GM12864 (cell line): ENCODE measurements at regions not wholly inside any gene's neighbourhood (a gene's known extent, or its start where the extent isn't known, plus 50 kb on each side); places are given as distances from the start of the nearest gene placed in this dataset.

Experiments used
- DNase-seq: peaks from one replicate; pipeline ENCODE4 v3.0.0-alpha.2; 2011; ENCODE audit warnings: low read depth
- H3K4me3 ChIP-seq: 2 replicates; pipeline ENCODE4 v1.5.1; 2011; ENCODE audit warnings: mild to moderate bottlenecking, low read depth, low read length, control low read depth
- CTCF ChIP-seq: IDR thresholded peaks from 2 replicates; pipeline ENCODE4 v1.5.1; 2011; ENCODE audit warnings: low read depth, mild to moderate bottlenecking, moderate library complexity, low read length, control low read depth, inconsistent platforms; ENCODE audit errors: missing control alignments

- TF ChIP-seq CTCF: no peak
Observed at GRCh38 chr15:69557020-69557706, 104.5 kb downstream of the RPLP1 start.

GRCh38 chr15:69557707-69558409 lies 105.2 kb downstream of the RPLP1 start:
- DNase-seq: no peak
- no peak overlapping the region for H3K4me3 ChIP-seq
- no peak for TF ChIP-seq CTCF

More at GRCh38 chr15:69557020-69557706, 104.5 kb downstream of the RPLP1 start:
- no peak overlapping the region for H3K4me3 ChIP-seq
- no peak for DNase-seq

GRCh38 chr15:69559440-69560190 lies 107.0 kb downstream of the RPLP1 start:
- no peak for DNase-seq
- no peak overlapping the region for H3K4me3 ChIP-seq
- no peak for TF ChIP-seq CTCF

- TF ChIP-seq CTCF: no peak
- no peak for DNase-seq
- no peak overlapping the region for H3K4me3 ChIP-seq
Observed at GRCh38 chr15:69561071-69561784, 108.6 kb downstream of the RPLP1 start.

- no peak for DNase-seq
- TF ChIP-seq CTCF: no peak
- H3K4me3 ChIP-seq: no peak overlapping the region
Observed at GRCh38 chr15:69562116-69562515, 109.5 kb downstream of the RPLP1 start.

- no peak overlapping the region for H3K4me3 ChIP-seq
- TF ChIP-seq CTCF: no peak
- DNase-seq: no peak
Observed at GRCh38 chr15:69562564-69562963, 109.9 kb downstream of the RPLP1 start.
